GM23248 (cell line): ENCODE measurements at regions not wholly inside any gene's neighbourhood (a gene's known extent, or its start where the extent isn't known, plus 50 kb on each side); places are given as distances from the start of the nearest gene placed in this dataset.

Experiments used
- EZH2 ChIP-seq: fragments of 200-600 bp; sonication (generic); IDR thresholded peaks from 2 replicates; pipeline ENCODE4 v1.6.1; 2018; ENCODE audit warnings: antibody characterized with exemption, mild to moderate bottlenecking; ENCODE audit not compliant: insufficient read depth, poor library complexity, severe bottlenecking
- EZH2phosphoT487 ChIP-seq: fragments of 200-600 bp; sonication (generic); IDR thresholded peaks from 2 replicates; pipeline ENCODE4 v1.6.1; 2018; ENCODE audit warnings: antibody characterized with exemption, moderate library complexity, mild to moderate bottlenecking, low read depth; ENCODE audit not compliant: insufficient read depth

DNA sequence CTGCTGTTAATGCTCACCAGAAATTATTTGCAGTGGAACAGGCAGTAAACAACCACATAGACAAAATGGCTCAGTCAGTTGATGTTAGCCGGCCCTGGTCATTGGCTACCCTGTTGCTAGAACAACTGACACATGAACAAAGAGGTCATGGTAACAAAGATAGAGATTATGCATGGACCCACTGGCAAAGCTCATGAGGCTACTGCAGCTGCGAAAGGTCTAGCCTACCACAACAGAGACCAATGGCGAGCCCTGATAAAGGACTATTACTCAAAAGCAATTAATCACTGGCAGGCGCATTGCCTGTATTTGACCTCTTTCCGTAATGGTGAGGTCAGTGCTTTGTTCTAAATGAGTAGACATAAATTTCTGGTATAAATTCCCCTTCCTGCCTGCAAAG is 474.2 kb downstream of the DSC3 start:
- TF ChIP-seq EZH2 (no peak), EZH2phosphoT487 (no peak)
